Esophagus muscularis mucosa (tissue), 3 donors: ENCODE measurements at regions not wholly inside any gene's neighbourhood (a gene's known extent, or its start where the extent isn't known, plus 50 kb on each side); places are given as distances from the start of the nearest gene placed in this dataset.

ENCODE experiments used
- CTCF ChIP-seq, 3 experiments: fragments of 200-600 bp in 2 of 3; fragments of 450-650 bp in 1 of 3; sonication (generic) in 2 of 3; IDR thresholded peaks; one replicate each; pipeline ENCODE4 v1.5.1; 2017 to 2019; ENCODE audit warnings: antibody characterized with exemption in 3 of 3, mild to moderate bottlenecking in 2 of 3, moderate library complexity in 1 of 3
- POLR2A ChIP-seq: fragments of 450-650 bp; IDR thresholded peaks from one replicate; pipeline ENCODE4 v1.6.1; 2017; ENCODE audit warnings: antibody characterized with exemption, moderate library complexity, mild to moderate bottlenecking, low read depth
- POLR2AphosphoS5 ChIP-seq, 2 donors: sonication (generic); formaldehyde crosslinking; IDR thresholded peaks; one replicate each; pipeline ENCODE4 v1.6.1; 2017; ENCODE audit warnings: antibody characterized with exemption in 2 of 2

GRCh38 chr7:53191191-53191695, 155.8 kb downstream of the POM121L12 start:
- TF ChIP-seq CTCF (IDR thresholded peaks at IDR 0.05): no peak
- no peak for TF ChIP-seq POLR2AphosphoS5 (IDR thresholded peaks at IDR 0.05)
- TF ChIP-seq POLR2A: no peak
